Kidney glomerular epithelial cell (primary cell): ENCODE measurements at regions not wholly inside any gene's neighbourhood (a gene's known extent, or its start where the extent isn't known, plus 50 kb on each side); places are given as distances from the start of the nearest gene placed in this dataset.
"Not testable (repeated sequence)": the region's sequence is repeated elsewhere in the genome, so short reads cannot be mapped to it uniquely, and the experiment has no call there.

ENCODE experiments used
- DNase-seq: peaks from one replicate; lab custom pipeline; 2025; lab: John Stamatoyannopoulos, UW

DNA sequence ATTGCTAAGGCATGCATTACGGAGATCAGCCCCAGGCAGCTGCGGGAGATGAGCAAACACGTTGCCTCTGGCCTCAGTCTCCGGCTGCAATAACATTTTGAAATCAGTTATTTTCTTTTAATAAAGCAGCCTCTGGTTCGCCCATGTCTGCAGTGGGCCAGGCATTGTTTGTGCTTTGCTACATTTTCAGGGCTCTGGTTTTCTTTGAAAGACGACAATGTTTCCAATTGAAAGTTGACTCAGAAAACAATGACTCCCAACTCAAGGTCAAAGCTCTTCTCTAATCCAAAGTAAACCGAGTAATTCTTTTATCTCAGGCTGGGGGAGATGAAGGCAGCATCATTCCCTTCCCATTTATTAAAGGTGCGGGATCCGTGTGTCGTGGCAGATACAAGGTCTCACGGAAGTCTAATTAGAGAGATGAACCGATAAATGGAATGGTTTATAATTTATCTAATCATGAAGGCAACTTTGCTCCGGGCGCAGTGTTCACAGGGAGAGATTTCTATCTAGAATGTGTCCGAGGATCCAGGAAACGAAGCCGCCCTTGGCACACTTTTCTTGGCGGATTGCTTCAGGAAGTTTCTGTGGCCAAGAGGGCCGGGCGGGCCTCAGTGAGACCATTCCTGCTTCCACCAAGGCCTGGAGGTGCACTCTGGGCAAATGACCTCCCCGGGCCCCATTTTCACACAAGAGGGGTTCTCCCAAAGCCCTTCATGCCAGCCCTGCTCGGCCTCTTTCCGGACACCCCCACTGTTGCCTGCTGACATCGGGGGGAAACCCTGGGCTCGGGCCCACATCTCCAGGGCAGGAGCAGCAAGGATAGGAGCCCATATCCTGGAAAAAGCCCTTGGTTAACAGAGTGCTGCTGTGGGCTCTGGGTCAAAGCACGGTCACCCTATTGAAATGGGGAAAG lies 811.4 kb downstream of the BRD1 start:
- DNase-seq: no peak

GRCh38 chr22:49015459-49015858 lies 812.2 kb downstream of the BRD1 start:
- no peak for DNase-seq

GRCh38 chr22:49014227-49015201 lies 813.2 kb downstream of the BRD1 start:
- no peak for DNase-seq

GRCh38 chr22:49013707-49014106 lies 814.0 kb downstream of the BRD1 start:
- no peak for DNase-seq

GRCh38 chr22:49012712-49013395 lies 814.8 kb downstream of the BRD1 start:
- DNase-seq: no peak

DNA sequence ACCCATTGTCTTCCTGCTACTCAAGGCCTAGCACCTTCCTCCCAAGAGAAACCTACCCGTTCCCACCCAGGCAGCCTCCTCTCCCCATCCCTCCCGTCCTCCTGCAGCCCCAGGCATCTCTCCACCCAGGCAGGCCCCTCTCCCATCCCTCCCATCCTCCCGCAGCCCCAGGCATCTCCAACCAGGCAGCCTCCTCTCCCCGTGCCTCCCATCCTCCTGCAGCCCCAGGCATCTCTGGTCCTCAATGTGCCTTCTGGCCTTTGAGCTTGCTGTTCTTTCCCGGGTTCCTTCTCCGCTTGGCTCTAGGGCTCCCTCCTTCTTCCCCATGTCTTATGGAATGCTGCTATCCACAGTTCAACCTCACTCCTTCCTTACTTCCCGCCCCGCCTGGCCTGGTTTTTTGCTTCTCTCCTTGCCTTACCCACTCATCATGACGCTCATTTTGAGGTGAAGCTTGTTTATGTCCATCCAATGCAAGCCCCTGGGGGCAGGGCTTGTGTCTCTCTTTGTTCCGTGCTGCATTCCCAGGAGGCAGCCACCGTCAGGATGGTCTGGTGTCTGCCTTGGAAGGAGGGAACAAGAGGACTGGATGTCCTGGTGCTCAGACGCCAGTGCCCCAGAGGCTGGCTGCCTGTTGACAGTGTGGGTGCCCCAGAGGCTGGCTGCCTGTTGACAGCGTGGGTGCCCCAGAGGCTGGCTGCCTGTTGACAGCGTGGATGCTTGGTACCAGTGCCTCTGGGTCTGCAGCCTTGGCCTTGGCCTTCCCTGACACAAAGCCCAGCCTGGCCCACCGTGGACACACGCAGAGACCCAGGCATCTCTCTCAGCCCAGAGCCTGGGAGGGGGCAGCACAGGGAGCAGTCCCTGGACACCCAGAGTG lies 815.7 kb downstream of the BRD1 start:
- no peak for DNase-seq

DNA sequence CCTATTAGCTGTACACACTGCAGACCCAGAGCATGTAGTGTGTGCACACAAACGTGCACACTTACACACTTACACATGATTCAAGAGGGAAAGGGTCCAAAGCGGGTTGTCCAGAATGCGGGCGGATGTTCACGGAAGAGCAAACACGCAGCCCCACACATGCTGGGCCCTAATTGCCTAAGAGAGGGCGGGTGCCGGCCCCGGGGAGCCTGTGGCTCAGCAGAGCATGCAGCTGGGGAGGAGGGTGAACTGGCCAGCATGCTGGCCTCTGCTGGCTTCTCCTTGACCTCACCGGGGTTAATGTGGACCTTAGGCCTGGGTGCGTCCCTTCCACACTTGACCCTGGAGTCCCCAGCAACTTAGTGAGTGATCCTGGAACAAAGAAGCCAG lies 816.3 kb downstream of the BRD1 start:
- DNase-seq: no peak

DNA sequence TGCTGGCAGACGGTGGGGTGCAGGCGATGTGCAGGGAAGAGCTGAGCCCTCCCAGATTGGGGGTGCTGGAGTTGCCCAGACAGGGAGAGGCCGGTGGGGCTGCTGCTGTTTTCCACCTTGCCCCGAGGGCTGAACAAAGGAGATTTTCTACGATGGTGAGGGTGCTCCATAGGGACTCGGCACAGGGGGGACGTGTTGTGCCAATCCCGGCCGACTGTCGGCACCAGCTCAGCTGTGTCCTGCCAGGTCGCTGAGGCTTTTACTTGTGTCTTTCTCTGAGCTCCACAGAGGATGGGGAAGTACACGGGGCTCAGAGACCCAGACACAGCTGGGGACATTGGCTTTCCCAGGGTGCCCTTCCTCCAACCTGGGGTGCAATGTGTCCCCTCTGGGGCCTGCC lies 816.8 kb downstream of the BRD1 start:
- DNase-seq: no peak

DNA sequence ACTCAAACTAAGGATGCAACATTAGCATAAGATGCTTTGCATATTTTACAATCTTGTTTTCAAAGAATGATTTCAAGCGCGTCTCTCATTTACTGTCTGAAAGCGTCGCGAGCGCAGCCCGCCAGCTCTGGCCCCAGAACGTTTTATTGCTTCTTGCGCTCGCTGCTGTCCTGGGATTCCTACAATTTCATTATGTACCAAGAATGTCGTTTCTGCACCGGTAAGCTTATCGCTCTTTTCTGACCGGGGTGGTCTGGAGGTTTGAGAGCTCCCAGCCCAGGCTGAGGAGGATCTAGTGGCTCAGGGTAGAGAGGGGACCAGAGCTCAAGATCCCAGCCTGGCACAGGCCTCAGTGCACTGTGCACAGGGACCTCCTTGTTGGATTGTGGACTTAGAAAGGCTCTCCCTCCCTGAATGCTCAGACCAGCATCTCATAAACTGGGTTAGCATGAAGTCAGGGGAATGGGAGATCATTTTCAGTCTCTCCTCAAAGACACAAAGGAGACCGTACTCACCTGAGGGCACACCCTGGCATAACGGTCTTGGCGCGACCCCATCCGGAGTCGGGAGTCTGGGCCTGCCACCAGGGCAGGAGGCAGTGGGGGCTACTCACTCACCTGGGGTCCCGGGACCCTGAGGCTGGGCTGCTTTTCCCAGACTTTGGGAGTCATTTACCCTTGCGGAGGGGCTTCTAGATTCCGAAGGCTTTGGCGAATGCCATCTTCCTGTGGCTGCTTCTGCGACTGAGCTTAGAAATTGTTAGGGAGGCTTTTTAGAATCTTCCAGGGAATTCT lies 817.4 kb downstream of the BRD1 start:
- DNase-seq: no peak

- no peak for DNase-seq
Observed at GRCh38 chr22:49009359-49010063, 818.2 kb downstream of the BRD1 start.

GRCh38 chr22:49008682-49009235 lies 818.9 kb downstream of the BRD1 start:
- DNase-seq: no peak

- no peak for DNase-seq
Observed at GRCh38 chr22:49007013-49007653, 820.5 kb downstream of the BRD1 start.

DNA sequence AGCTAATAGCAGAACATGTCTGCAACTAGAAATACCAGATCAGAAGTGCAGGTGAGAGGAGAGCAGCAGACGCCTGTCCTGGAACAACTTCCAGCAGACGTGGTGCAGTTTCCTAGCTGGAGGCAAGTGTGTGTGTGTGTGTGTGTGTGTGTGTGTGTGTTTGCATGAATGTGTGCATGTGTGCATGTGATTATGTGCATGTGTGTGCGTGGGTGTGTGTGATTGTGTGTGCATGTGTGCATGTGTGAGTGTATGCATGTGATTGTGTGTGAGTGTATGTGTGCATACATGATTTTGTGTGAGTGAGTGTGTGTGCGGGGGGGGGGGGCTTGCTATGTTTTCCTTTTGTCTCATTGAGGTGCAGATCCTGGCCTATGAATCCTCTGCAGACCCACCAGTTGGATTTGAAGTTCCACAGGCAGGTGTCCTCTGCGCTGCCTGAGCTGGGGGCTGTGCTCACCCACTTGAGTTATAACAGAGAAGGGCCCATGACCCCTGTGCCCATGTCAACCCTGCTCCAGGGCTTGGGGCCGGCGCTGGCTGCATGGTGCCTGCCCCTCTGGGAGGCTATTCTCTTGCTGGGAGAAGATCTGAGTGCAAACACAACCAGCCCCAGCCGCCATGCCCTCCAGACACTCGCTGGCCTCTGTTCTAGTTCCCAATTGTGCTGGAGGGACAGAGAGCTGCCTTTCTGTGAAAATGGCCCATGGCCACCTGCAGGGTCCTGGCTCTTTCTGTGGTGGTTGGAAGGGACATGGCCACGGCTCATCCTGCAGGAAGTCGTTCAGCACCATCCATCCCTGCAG lies 821.3 kb downstream of the BRD1 start:
- DNase-seq: no peak

DNA sequence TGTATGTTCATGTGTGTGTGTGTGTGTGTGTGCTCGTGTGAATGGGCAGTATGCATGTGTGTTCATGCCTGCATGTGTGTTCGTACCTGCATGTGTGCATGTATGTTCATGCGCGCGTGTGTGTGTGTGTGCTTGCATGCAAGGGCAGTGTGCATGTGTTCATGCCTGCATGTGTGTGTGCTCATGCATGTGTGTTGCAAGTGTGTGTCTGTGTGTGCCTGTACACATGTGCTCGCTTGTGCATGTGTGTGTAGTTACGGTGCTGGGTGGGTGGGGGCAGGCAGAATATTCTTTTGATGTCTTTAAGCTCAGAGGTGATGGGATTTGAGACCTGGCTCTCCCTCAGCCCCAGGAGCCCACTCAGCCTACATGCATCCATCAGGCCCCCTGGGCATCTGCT lies 822.1 kb downstream of the BRD1 start:
- DNase-seq: no peak

DNA sequence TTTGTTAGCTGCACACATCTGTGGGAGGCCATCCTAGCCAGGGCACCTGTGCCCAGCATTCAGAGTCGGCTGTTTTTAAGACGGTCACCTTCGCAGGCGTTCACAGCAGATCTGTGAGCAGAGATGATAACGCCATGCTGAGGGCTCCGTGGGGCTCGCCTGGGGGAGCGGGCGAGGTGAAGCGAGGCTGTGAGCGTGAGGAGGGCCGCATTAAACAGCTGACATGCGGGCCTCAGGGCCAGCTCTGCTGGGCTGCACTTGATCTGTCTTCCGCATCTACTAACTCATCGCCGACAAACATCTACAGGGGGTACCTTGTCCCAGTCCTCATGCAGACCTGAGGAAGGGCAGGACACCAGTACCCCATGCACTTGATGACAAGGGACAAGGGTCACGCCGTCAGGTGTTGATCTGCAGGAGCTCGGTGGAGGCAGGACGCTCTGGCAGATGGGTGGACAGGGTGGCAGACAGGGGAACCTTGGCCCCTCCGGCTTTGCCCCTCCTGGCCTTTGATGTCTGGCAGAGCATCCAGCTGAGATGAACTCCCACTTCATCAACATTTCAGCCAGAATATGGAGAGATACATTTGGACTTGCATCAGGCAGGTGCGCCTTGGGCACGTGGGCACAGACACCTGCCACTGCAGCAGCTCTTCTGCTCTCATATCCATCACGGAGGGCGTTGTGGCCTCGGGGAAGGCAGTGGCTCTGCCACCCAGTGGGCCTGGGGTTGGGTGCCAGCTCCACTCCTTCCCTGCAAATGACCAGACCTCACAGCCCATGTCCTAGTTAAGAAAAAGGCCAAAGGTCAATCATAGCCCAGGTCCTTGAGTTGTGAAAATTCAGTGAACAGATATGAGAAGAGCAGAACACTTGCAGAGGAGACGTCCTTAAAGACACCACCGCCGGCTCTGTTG lies 822.9 kb downstream of the BRD1 start:
- no peak for DNase-seq

GRCh38 chr22:48997605-48998004 lies 830.1 kb downstream of the BRD1 start:
- DNase-seq: not testable (repeated sequence)

GRCh38 chr22:48993655-48994054 lies 834.0 kb downstream of the BRD1 start:
- DNase-seq: no peak
